ENCODE measurements at regions not wholly inside any gene's neighbourhood (a gene's known extent, or its start where the extent isn't known, plus 50 kb on each side); places are given as distances from the start of the nearest gene placed in this dataset.
"Not testable (repeated sequence)": the region's sequence is repeated elsewhere in the genome, so short reads cannot be mapped to it uniquely, and the experiment has no call there.

DNA sequence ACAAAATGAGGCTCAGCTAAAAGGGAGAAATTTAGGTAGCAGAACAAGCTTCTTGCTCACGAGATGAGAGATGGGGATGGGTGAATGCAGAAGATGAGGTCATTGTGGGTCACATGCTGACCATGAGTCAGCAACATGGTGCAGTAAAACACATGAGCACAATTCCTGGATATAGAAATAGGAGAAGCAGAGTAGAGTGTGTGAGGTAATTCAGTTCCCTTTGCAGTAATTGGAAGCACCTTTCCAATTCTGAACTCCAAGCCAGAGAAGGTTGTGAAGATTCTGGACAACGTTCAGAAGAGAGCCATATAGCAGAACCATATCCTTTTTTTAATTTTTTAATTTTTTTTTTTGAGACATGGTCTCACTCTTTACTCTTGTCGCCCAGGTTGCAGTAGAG, 62.0 kb upstream of the LMNTD1 start:
- no peak for DNase-seq (ENCODE audit: extremely low read depth, low read depth)

DNA sequence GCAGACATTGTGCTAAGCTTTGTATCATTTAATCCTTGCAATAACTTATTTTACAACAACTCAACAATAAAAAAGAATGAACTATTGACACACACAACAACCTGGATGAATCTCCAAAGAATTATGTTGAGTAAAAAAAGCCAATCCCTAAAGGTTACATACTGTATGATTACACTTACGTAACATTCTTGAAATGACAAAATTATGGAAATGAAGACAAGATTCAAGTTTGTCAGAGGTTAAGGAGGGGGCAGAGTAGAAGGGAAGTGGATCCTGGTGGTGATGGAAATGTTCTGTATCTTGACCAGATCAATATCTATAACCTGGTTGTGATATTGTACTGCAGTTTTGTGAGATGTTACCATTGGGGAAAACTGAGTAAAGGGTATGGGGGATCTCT, 63.2 kb upstream of the LMNTD1 start:
- no peak for DNase-seq (ENCODE audit: extremely low read depth, low read depth)

DNA sequence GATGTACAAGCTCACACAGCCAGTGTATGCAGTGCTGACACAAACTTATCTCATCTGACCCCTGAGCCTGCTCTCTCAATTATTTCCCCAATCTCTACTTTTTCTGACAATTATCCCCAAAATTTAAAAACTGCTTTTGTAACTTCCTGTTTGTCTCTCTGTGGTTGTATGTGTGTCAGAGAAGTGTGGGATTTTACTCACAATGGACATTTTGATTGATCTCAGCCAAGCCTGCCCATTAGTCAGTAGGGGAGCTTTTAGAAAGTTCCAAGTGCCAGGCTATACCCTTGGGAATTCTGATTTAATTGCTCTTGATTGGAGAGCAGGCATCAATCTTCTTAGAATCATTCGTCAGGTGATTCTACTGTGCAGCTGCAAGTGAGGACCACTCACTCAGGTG, 64.9 kb upstream of the LMNTD1 start:
- no peak for DNase-seq (ENCODE audit: extremely low read depth, low read depth)

DNA sequence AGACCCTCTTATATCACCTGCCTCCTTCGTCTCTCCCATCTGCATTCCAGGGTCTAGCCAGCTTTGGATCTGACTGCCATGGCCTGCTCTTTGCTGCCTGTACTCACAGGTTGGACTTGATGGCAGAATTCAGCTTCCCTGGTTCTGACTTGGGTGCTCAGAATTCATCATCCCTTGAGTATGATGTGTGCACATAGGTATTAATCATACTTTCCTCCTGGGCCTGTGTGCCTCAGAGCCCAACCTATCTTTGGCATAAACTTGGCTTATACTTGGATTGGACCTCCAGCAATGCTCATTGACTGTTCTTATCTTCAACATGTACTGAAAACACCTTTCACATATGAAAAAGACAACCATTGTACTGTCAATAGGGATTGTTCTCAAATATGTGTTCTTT, 70.7 kb upstream of the LMNTD1 start:
- no peak for DNase-seq (ENCODE audit: extremely low read depth, low read depth)

DNA sequence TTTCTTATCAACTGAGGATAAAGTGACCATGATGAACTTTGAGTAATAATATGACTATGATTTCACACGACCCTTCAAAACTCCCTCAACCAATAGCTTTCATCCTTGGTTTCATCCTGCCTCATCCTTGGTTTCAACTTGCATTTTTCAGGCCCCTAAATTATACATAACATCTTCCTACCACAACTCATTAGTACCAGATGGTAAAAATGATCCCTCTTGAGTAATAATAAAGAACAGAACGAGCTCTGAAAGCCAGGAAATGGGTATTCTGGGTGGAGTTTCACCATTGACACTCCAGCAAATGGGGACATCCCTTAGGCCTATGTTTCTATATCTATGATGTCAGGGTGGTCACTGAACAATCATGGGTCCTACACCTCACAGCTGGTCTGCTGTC, 72.1 kb upstream of the LMNTD1 start:
- DNase-seq (ENCODE audit: extremely low read depth, low read depth) = no peak

DNA sequence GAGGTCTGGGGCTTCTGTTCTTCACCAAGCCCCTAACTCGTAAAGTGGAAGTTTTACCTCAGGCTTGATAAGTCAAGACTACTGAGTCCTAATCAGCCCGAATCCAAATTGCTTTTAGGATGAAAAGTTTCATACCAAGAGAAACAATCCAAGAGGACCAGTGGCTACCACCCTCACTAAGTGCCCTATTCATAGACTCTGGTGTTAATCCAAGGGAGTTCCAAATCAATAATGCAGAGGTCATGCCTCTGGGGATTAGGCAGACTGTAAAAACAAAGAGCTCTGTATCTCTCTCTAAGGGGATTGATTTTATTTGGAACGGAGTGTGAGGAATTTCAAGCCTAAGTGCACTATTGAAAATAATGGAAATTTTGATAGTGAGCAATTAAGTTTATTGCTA, 76.3 kb upstream of the LMNTD1 start:
- DNase-seq (ENCODE audit: extremely low read depth, low read depth) = no peak

DNA sequence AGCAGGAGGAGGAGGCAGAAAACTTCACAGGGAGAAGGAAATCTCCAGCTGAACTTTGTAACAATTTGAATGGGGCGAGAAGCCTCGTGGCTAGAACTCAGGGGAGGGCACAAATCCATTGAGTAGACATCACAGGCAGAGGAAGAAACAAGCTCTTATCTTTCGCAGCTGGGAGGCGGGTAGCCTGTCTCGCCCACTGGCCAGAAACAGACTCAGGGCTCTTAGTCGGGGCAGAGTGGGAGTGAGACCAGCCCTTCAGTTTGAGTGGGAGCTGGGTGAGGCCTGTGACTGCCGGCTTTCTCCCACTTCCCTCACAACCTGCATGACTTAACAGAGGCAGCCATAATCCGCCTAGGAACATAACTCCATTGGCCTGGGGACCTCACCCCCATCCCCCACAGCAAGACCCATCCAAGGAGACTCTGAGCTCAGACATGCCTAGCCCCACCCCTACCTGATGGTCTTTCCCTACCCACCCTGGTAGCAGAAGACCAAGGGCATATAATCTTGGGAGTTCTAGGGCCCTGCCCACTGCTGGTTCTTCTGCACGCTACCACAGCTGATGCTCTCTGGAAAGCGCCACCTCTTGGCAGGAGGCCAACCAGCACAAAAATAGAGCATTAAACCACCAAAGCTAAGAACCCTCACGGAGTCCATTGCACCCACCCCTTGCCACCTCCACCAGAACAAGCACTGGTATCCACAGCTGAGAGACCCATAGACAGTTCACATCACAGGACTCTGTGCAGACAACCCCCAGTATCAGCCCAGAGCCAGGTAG, 77.8 kb upstream of the LMNTD1 start:
- DNase-seq (ENCODE audit: extremely low read depth, low read depth) = not testable (repeated sequence)

DNA sequence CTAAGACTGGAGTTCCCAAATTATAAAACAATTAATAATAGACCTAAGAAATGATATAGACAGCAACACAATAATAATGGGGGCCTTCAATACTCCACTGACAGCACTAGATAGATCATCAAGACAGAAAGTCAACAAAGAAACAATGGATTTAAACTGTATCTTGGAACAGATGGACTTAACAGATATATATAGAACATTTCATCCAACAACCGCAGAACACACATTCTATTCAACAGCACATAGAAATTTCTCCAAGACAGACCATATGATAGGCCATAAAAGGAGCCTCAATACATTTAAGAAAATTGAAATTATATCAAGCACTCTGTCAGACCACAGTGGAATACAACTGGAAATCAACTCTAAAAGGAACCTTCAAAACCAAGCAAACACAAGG, 80.1 kb upstream of the LMNTD1 start:
- DNase-seq (ENCODE audit: extremely low read depth, low read depth) = not testable (repeated sequence)

DNA sequence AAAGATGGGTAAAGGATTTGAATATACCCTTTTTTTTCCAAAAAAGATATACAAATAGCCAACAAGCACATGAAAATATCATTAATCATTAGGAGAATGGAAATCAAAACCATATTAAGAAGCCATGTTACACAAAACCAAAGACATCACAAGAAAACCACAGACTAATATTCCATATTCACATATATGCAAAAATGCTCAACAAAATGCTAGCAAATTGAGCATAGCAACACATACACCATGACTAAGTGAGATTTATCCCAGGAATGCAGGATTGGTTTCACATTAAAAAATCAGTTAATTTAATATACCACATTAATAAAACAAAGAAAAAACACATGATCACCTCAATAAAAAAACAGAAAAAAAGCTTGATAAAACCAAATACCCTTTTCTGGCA, 84.7 kb upstream of the LMNTD1 start:
- DNase-seq (ENCODE audit: extremely low read depth, low read depth) = no peak

DNA sequence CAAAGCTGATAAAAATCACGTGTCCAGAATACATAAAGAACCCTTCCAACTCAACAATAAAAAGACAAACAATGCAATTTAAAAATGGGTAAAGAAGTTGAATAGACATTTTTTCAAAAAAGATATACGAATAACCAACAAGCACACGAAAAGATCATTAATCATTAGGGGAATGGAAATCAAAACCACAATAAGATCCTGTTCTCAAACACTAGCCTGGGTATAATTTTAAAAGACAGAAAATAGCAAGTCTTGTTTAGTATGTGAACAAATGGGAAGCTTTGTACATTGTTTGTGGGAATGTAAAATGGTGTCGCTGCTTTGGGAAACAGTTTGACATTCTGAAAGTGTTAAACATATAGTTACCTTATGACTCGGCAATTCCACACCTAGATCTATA, 86.3 kb upstream of the LMNTD1 start:
- DNase-seq (ENCODE audit: extremely low read depth, low read depth) = no peak

DNA sequence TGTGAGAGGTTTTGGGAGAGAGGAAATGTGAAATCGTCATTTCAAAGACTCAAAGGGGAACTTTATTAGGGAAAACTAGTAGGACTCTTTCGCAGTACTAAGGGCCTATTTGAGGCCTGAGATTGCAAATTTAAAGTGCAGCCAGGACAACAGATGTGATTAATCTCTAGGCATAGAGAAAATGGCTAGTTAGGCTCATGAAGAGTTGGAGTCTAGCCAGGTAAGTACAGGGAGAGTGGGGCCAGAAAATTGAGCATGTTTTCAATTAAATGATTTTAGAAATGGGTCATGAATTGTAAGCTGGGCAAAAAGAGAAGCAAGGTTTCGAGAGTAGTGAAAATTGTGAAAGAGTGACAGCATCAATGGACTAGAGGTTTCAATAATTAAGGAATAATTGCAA, 91.9 kb upstream of the LMNTD1 start:
- no peak for DNase-seq (ENCODE audit: extremely low read depth, low read depth)

DNA sequence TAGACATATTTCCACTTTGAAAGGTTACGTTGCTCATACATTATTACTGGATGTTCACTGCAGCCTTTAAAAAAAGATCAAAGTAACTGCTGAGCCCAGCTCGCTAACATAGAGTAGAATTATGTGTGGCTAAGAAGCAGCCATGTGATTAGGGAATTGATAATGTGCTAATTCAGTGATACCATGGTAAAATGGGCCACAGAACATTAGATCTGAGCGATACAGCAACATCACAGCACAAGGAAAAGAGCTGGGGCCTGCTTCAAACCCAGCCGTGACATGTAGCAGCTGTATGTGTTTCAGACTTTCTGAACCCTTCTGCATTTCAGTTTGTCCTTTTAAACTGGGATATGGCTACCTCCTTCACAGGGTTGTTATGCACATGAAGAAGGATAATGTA, 92.3 kb upstream of the LMNTD1 start:
- no peak for DNase-seq (ENCODE audit: extremely low read depth, low read depth)

DNA sequence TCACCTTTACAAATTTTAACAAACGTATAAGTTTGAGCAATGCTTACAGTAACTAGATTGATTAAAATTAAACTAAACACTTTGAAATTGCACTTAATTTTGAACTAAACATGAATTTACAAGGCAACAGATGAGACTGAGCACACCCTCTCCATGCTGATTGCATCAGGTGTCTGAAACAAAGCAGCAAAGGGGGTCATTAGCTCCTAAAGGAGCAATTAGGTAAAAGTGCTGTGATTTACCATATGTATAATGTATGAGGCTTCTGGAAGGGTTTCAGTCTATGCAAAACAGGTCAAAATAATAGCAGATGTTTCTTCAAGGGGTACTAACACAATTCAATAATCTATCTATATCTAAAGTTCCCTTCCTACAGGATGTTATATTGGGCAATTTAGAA, 98.8 kb upstream of the LMNTD1 start:
- DNase-seq (ENCODE audit: extremely low read depth, low read depth) = no peak

DNA sequence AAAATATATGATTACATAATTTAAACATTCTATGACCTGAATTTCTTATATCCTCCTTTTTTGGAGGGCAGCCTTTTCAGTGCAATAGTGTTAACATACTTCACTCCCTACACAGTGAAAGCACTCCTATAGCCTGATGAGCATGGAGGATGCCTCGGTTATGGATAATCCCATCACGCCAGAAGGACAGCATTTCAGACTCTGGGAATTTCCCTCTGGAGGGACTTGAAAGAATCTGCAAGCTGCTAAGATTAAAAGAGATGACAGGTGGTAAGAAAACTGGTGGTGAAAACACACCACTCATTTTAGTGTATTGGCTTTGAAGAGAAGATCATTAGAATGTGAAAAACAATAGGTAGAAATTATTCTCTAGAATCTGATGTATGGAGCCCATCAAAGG, 99.3 kb upstream of the LMNTD1 start:
- DNase-seq (ENCODE audit: extremely low read depth, low read depth) = no peak

DNA sequence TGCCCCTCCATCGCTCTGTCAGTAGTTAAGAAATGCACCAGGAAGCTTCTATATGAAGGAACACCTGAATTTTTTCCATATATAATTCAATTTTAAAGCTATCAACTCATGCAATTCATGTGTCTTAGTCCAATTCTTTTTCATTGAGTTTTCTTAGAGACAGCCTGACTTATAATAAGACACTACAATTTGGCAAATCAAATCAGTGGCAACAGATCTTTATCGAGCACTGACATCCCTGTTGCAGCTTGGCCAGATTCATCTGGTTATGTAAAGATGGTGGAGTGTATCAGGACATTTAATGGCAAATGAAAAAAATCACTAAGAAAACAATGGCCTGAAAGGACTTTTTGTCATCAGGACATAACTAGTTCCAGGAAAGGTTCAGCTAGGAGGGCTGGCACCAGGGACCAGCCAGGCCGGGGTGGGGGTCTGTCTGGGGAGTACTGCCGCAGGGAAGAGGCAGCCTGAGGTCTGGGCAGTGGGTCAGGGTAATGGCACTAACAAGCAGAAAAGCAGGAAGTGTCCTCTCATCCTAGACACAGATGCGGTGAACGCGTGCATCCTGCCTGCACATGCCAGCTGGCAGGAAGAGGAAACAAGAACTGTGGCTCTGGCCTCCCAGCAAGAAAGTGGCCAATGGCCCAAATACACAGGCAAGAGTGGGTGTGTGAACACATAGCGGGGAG, 100.5 kb upstream of the LMNTD1 start:
- DNase-seq (ENCODE audit: extremely low read depth, low read depth) = no peak

DNA sequence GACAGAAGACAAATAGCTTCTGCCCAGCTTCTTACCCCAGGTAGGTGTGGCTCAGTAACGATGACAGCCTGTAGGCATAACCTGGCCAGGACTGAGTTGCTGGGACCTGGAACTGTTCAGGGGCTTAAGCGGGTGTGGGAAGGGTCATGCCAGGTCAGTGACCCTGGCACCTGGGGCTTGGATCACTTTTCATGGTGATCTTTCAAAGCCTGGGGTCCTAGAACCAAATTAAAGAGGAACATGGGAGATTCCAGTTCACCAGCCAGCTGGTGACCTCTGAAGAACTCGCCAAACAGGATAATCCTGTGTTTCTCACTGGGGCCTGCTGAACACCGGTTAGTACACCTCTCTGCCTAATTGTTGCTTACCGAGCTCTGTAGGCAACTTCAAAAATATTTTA, 102.6 kb upstream of the LMNTD1 start:
- DNase-seq (ENCODE audit: extremely low read depth, low read depth) = no peak

DNA sequence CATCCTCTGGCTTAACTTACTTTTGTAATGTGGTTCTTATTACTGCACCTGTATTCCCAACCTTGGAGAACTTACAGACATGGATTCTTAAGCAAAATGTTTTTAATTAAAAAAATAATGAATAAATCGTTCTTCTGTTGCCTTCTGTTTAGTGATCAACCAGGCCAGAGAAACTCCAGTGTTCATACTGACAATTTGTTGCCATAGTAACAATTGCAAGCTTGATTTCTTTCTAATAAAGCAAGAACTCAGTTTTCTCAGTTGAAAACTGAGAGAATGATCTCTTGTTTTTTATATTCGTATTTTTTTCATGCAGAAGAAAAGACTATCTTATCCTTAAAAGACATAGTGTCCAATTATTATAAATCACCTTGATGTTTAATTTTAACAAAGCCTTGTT, 106.5 kb upstream of the LMNTD1 start:
- DNase-seq (ENCODE audit: extremely low read depth, low read depth) = no peak

DNA sequence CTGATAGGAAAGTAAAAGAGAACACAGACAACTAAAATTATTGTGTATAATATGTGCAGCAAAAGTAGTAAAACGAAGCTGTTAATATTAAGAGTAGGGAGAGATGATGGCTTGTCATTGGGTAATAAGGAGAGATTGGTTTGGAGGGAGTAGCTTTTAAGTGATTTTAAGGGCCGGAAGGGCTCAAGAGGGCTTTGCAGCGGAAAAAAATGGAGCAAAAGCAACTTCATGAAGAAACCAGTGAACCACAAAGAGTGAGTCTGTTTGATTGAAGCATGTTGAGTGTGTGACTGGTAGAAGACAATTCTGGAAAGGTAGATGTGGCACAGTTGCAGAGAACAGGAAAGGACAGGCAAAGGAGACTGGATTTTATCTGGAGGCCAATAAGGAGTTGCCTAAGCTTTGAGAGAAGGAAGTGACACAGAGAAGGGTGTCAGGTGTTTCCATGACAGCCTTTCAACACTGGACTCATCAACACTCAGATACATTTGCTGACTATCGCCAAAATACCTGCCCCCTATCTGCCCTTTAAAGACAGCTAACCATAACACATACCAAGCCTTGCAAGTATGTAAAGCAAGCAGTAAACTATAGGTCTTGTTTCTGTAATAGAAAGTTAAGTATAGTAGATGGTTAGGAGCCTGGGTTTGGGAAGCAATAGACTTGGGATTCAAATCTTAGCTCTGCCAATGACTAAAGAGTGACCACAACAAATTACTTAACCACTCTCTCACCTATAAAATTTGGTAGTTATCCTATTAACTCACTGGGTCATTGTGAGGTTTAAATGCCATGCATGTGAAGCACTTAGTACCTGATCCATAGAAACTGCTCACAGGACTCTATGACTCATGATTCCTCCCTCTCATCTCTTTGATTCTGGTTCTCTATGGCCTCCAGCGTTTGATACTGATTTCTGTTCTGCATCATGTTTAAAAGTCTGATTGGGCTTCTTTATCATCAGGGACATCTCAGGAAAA, 117.3 kb upstream of the LMNTD1 start:
- no peak for DNase-seq (ENCODE audit: extremely low read depth, low read depth)

DNA sequence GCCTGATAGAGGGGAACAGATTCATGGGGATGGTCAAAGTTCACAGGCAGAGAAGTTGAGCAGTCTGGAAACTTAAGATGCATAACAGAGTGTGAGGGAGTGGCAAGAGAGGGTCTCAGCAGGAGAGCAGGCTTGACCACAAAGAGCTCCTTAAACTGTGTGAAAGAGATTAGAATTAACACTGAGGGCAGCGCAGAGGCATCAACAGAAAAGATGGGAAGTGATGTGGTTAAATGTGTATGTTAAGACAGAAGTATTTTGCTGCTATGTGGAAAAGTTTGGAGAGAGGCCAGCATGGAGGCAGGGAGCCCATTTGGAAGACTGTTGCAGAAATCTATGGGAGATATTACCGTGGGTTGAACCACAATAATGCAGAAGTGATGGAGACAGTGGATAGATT, 122.7 kb upstream of the LMNTD1 start:
- no peak for DNase-seq (ENCODE audit: extremely low read depth, low read depth)

DNA sequence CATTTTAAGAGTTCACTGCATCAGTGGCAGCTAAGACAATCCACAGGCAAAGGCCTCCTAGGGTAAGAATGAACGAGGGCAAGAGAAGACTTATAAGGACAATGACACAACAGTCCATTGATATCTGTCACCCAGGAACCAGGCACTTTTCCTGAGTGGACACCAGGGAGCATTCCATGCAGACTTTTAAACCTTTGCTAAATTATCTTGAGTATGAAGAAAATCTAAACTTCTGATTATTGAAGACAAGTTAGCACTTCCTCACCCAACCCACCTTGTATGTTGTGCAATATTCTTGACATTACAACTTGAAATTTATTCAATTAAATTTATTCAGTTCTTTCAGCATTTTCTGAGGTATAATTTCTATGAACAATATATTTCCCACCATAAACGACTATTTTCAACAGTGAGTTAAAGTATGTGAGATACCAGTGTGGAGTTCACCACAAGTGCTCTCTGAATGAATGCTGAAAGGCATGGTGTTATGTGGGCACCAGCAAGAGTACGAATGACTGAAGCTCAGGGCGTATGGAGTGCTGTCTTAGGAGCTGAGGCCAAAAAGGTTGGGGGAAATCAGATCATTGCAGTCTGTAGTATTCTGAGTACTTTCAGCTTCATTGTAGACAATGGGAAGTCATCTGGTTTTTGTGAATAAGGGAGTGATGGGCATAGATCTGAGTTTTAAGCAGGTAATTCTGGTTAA, 124.3 kb upstream of the LMNTD1 start:
- DNase-seq (ENCODE audit: extremely low read depth, low read depth) = no peak

DNA sequence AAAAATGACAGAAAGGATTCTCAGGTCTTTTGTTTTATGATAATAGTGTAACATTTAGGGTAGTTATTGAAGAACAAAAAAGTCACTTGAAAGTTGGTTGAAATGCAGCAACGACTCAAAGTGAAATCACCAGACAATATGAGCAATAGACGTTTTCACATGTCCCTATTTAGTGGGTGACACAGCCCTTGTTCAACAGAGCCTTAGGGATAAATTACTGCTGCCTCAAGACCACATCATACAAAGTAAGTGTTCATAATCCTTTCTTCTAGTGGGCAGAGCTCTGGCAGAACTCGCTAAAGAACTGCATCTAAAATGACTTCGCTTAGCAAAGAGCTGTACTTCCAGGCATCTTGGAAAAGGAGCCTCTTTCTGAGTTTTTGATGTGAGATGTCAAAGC, 128.5 kb upstream of the LMNTD1 start:
- DNase-seq (ENCODE audit: extremely low read depth, low read depth) = no peak

Data from NCI-H460 (cell line).